Kidney epithelial cell (primary cell): ENCODE measurements at regions not wholly inside any gene's neighbourhood (a gene's known extent, or its start where the extent isn't known, plus 50 kb on each side); places are given as distances from the start of the nearest gene placed in this dataset.
"Not testable (repeated sequence)": the region's sequence is repeated elsewhere in the genome, so short reads cannot be mapped to it uniquely, and the experiment has no call there.

Experiments used
- DNase-seq: peaks from one replicate; pipeline ENCODE4 v3.0.0-alpha.2; 2010; ENCODE audit warnings: low read depth
- H3K27me3 ChIP-seq: 2 replicates; pipeline ENCODE4 v1.6.0; 2011; ENCODE audit warnings: low read length; ENCODE audit not compliant: control insufficient read depth, insufficient read depth
- H3K36me3 ChIP-seq: 2 replicates; pipeline ENCODE4 v1.5.1; 2011; ENCODE audit warnings: low read length; ENCODE audit not compliant: control insufficient read depth, insufficient read depth
- H3K4me3 ChIP-seq: 2 replicates; pipeline ENCODE4 v1.5.1; 2011; ENCODE audit warnings: low read depth, mild to moderate bottlenecking, control low read depth, low read length
- CTCF ChIP-seq: IDR thresholded peaks from 2 replicates; pipeline ENCODE4 v1.5.1; 2011; ENCODE audit warnings: mild to moderate bottlenecking, moderate library complexity, low read length, control low read depth, inconsistent platforms; ENCODE audit not compliant: insufficient read depth, poor library complexity, severe bottlenecking

- DNase-seq = no peak
- Histone ChIP-seq H3K4me3 (no peak overlapping the region), H3K27me3 (no peaks in the 10 kb centered on the region), H3K36me3 (no peaks in the 10 kb centered on the region)
- no peak for TF ChIP-seq CTCF
These were observed 114.0 kb downstream of the BLID start for GRCh38 chr11:122002047-122002446.

GRCh38 chr11:121999651-122000050 is 116.4 kb downstream of the BLID start:
- Histone ChIP-seq H3K4me3 (no peak overlapping the region), H3K36me3 (no peaks in the 10 kb centered on the region), H3K27me3 (no peaks in the 10 kb centered on the region)
- TF ChIP-seq CTCF = no peak
- no peak for DNase-seq

- no peak for DNase-seq
- TF ChIP-seq CTCF = no peak
These were observed 119.4 kb downstream of the BLID start for GRCh38 chr11:121996574-121996973.

GRCh38 chr11:121983901-121984300 is 132.1 kb downstream of the BLID start:
- DNase-seq = no peak
- Histone ChIP-seq H3K36me3 (no peaks in the 10 kb centered on the region), H3K27me3 (no peaks in the 10 kb centered on the region), H3K4me3 (no peak overlapping the region)
- TF ChIP-seq CTCF = no peak

More at GRCh38 chr11:121996574-121996973, 119.4 kb downstream of the BLID start:
- no peaks in the 10 kb centered on the region for H3K36me3 ChIP-seq
- H3K27me3 ChIP-seq = no peaks in the 10 kb centered on the region
- no peak overlapping the region for H3K4me3 ChIP-seq

- H3K27me3 ChIP-seq, H3K4me3 ChIP-seq, H3K36me3 ChIP-seq, DNase-seq: not testable (repeated sequence)
These were observed 138.1 kb downstream of the BLID start for GRCh38 chr11:121977914-121978313.

GRCh38 chr11:121968638-121969037 is 147.4 kb downstream of the BLID start:
- no peak for DNase-seq

More at GRCh38 chr11:121968638-121969037, 147.4 kb downstream of the BLID start:
- H3K27me3 ChIP-seq = no peaks in the 10 kb centered on the region
- TF ChIP-seq CTCF = no peak
- no peak overlapping the region for H3K4me3 ChIP-seq
- no peaks in the 10 kb centered on the region for H3K36me3 ChIP-seq
